ENCODE measurements at regions not wholly inside any gene's neighbourhood (a gene's known extent, or its start where the extent isn't known, plus 50 kb on each side); places are given as distances from the start of the nearest gene placed in this dataset.
"Not testable (repeated sequence)": the region's sequence is repeated elsewhere in the genome, so short reads cannot be mapped to it uniquely, and the experiment has no call there.

DNA sequence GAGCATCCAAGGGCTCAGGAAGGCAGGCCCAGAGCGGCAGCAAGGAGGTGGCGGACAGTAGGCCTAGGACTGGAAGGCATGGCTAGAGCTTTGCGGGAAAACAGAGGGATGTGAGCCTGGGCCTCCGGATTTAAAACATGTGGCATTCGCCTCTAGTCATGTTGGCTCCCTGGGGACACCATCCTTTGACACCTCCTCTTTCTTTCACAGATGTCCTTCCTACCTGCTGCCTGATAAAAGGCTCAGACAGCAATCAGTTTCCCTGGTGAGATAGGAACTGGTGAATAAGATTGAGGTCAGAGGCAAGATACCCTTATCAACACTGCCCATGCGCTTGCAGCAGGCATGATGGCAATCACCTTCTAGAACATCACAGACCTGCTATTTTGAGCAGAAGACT lies 277.6 kb downstream of the SIPA1L2 start:
- DNase-seq (ENCODE audit: low read depth, low spot score) = no peak

DNA sequence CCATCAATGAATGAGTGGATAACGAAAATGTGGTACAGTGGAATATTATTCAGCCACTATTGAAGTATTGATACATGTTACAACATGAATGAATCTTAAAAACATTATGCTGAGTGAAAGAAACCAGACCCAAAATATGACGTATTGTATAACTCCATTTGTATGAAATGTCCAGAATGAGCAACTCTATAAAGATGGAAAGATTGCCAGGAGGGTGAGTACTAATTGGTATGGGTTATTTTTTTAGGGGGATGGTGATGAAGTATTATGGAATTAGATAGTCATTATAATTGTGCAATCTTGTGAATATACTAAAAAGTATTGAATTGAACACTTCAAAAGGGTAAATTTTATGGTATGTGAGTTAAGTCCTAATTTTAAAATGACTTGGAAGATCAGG lies 278.6 kb downstream of the SIPA1L2 start:
- DNase-seq (ENCODE audit: low read depth, low spot score) = no peak

- DNase-seq (ENCODE audit: low read depth, low spot score) = no peak
Measured at GRCh38 chr1:232346844-232347243, 283.1 kb downstream of the SIPA1L2 start.

DNA sequence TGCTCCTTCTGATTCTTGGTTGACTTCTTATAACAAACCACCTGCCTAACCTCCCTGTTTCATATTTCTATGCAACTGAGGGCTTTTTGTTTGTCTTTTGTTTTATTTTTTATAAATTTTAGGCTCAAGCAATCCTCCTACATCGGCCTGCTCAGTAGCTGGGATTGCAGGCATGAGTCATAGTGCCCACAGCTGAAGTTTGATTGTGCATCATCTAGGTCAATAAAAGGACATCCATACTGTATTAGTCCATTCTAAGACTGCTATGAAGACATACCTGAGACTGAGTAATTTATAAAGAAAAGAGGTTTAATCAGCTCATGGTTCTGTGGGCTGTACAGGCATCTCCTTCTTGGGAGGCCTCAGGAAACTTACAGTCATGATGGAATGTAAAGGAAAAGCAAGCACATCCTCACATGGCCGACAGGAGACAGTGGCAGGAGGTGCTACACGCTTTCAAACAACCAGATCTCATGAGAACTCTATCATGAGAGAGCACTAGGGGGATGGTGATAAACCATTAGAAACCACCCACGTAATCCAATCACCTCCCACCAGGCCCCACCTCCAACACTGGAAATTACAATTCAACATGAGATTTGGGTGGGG lies 285.0 kb downstream of the SIPA1L2 start:
- DNase-seq (ENCODE audit: low read depth, low spot score) = no peak

DNA sequence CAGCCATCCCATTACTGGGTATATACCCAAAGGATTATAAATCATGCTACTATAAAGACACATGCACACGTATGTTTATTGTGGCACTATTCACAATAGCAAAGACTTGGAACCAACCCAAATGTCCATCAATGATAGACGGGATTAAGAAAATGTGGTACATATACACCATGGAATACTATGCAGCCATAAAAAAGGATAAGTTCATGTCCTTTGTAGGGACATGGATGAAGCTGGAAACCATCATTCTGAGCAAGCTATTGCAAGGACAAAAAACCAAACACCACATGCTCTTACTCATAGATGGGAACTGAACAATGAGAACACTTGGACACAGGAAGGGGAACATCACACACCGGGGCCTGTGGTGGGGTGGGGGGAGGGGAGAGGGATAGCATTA lies 285.7 kb downstream of the SIPA1L2 start:
- DNase-seq (ENCODE audit: low read depth, low spot score) = not testable (repeated sequence)

- DNase-seq (ENCODE audit: low read depth, low spot score) = no peak
Measured at GRCh38 chr1:232340446-232340845, 289.5 kb downstream of the SIPA1L2 start.

GRCh38 chr1:232339073-232339472 lies 290.9 kb downstream of the SIPA1L2 start:
- no peak for DNase-seq (ENCODE audit: low read depth, low spot score)

DNA sequence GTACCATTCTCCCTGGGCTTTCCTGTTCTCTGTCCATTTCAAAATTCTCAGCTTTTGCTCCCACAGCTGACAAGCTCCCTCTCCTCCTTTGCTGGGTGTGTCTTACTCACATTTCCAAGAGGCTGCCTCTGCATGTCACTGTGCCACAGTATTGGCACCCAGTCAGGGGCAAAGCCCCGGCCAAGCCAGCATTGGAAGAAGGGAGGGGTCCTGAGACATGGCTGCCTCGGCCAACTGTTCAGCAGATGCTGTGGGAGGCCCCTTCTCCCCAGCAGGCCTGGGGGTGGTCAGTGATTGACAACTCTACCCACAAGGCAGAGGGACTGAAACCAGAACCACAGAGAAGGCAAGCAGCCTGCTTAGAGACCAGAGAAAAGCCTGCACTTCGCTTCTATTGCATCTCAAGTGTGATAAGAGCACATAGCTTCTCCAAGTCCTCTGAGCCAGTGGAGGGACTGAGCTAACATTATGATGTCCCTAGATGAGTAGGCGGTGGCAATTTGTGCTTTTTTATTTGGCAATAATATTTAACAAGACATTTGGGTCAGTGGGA lies 294.1 kb downstream of the SIPA1L2 start:
- DNase-seq (ENCODE audit: low read depth, low spot score) = no peak

GRCh38 chr1:232335261-232335660 lies 294.7 kb downstream of the SIPA1L2 start:
- no peak for DNase-seq (ENCODE audit: low read depth, low spot score)

GRCh38 chr1:232334811-232335210 lies 295.1 kb downstream of the SIPA1L2 start:
- DNase-seq (ENCODE audit: low read depth, low spot score) = no peak

- DNase-seq (ENCODE audit: low read depth, low spot score) = no peak
Measured at GRCh38 chr1:232334246-232334645, 295.7 kb downstream of the SIPA1L2 start.

DNA sequence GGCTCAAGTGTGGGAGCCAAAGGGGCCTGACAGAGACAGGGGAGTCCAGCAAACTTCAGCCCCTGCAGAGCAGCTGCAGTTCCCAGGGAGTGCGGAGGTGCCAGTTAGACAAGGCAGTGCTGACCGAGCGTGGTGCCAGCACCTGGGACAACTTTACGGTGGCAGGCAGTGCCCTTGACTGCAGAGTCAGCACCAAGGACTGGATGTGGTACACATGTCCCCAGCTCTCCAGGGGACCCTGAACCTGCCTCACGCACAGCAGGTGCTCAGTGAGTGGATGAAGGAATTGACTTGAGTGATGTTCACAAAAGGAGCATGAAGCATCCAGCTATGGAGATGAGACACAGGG lies 296.5 kb downstream of the SIPA1L2 start:
- no peak for DNase-seq (ENCODE audit: low read depth, low spot score)

DNA sequence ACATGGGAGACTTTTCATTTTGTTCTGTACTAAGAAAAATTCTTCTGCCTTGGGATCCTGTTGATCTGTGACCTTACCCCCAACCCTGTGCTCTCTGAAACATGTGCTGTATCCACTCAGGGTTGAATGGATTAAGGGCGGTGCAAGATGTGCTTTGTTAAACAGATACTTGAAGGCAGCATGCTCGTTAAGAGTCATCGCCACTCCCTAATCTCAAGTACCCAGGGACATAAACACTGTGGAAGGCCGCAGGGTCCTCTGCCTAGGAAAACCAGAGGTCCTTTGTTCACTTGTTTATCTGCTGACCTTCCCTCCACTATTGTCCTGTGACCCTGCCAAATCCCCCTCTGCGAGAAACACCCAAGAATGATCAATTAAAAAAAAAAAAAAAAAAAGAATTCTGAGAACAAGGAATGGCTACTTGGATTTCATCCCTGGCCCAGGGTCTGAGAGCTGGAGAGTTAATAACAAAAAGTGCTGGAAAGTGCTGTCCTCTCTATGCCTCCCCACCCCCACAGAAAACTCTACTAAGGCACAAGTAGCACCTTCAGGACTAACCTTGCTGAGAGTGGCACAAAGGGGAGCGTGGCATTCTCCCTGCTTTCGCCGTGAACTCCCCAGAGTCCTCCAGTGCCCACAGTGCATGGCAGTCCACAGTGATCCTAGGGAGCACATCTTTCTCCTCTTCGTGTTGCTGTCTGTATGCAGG lies 297.1 kb downstream of the SIPA1L2 start:
- DNase-seq (ENCODE audit: low read depth, low spot score) = not testable (repeated sequence)

GRCh38 chr1:232329103-232329813 lies 300.7 kb downstream of the SIPA1L2 start:
- no peak for DNase-seq (ENCODE audit: low read depth, low spot score)

- DNase-seq (ENCODE audit: low read depth, low spot score) = no peak
Measured at GRCh38 chr1:232328486-232329102, 301.3 kb downstream of the SIPA1L2 start.

GRCh38 chr1:232327899-232328298 lies 302.0 kb downstream of the SIPA1L2 start:
- DNase-seq (ENCODE audit: low read depth, low spot score) = no peak

GRCh38 chr1:232327269-232327668 lies 302.7 kb downstream of the SIPA1L2 start:
- no peak for DNase-seq (ENCODE audit: low read depth, low spot score)

DNA sequence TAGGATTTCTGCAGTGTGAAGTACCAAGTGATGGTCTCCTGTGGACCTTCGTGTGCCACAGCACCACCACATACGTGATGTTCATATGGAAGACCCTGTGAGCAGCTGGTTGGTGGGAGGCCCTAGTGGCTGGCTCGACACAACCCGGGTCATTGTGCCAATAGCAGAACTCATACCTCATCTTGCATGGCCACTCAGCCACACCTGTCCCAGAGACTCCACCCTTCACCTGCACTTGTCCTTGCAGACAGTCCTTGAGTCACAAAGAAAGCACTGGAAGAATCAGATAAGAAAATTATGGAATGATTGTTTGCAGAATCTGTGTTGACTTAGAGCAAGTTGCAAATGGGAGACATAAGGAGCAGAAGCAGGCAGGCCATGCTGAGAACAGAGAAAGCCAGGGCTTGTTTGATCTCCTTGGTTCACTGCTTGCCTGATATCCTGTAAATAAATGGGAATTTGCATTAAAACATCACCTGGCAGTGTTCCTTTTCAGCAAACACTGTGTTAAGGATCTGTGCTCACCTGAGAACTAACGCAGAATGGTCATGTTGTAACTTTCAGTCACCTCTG lies 307.7 kb downstream of the SIPA1L2 start:
- DNase-seq (ENCODE audit: low read depth, low spot score) = no peak

- DNase-seq (ENCODE audit: low read depth, low spot score) = no peak
Measured at GRCh38 chr1:232319518-232320210, 310.3 kb downstream of the SIPA1L2 start.

DNA sequence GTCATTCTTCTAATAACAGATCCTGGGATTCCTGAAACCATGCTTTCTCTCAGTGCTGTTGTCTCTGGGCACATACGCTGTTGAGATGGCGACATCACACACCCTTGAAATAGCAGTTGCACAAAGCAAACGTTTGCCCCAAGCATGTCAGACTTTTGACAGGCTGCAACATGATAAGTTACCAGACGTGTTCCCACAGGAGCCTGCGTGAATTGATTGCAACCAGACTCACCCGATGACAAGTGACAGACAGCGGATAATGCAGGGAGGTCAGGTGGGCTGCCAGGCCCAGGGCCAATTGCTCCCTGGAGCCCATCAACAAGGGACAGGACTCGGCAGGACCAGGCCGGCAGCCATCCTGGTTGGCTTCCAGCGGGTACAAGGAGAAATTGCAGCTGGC lies 310.9 kb downstream of the SIPA1L2 start:
- DNase-seq (ENCODE audit: low read depth, low spot score) = no peak

DNA sequence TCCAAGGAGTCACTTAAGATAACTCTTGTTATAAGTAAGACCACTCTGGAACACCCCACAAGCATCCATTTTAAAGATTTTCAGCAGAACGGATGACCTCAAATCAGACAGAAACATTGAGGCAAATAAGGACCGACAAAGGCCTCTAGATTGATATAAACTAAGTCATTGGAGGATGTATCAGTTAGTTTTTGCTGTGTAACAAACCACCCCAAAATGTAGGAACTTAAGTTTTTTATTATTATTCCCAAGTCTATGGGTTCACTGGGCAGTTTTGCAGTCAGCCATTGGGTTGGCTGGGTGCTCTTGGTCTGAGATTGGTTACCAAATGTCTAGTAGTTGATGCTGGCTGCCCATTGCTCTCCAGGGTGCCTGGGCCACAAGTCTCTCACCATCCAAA lies 311.8 kb downstream of the SIPA1L2 start:
- no peak for DNase-seq (ENCODE audit: low read depth, low spot score)
